Sigmoid colon (tissue), 4 donors: ENCODE measurements at regions not wholly inside any gene's neighbourhood (a gene's known extent, or its start where the extent isn't known, plus 50 kb on each side); places are given as distances from the start of the nearest gene placed in this dataset.

Source experiments
- CTCF ChIP-seq, 4 experiments: fragments of 450-650 bp in 3 of 4; fragments of 200-600 bp in 1 of 4; IDR thresholded peaks; one replicate each; pipeline ENCODE4 v1.5.1; 2016 to 2019; ENCODE audit warnings: antibody characterized with exemption in 4 of 4, mild to moderate bottlenecking in 3 of 4, moderate library complexity in 2 of 4
- EP300 ChIP-seq, 4 donors: sonication (generic); formaldehyde crosslinking; IDR thresholded peaks; one replicate each; pipeline ENCODE4 v1.6.1; 2017; ENCODE audit warnings: antibody characterized with exemption in 4 of 4
- POLR2A ChIP-seq, 2 donors: fragments of 450-650 bp; IDR thresholded peaks; one replicate each; pipeline ENCODE4 v1.6.1; 2016; ENCODE audit warnings: antibody characterized with exemption in 2 of 2, mild to moderate bottlenecking in 2 of 2, moderate library complexity in 2 of 2
- POLR2AphosphoS5 ChIP-seq, 4 donors: sonication (generic); formaldehyde crosslinking; IDR thresholded peaks; one replicate each; pipeline ENCODE4 v1.6.1; 2017; ENCODE audit warnings: antibody characterized with exemption in 4 of 4

- TF ChIP-seq CTCF (IDR thresholded peaks at IDR 0.05) = no peak
- no peak for TF ChIP-seq POLR2AphosphoS5 (IDR thresholded peaks at IDR 0.05)
- no peak for TF ChIP-seq EP300 (IDR thresholded peaks at IDR 0.05)
- TF ChIP-seq POLR2A (IDR thresholded peaks at IDR 0.05) = no peak
Measured at GRCh38 chr5:130875656-130876055, 289.4 kb downstream of the HINT1 start.
